ENCODE measurements at regions not wholly inside any gene's neighbourhood (a gene's known extent, or its start where the extent isn't known, plus 50 kb on each side); places are given as distances from the start of the nearest gene placed in this dataset.
A peak's percentile ranks its signal among the peaks of the same experiment; 100 is the strongest.

GRCh38 chr14:89697281-89698060 lies 257.1 kb downstream of the EFCAB11 start:
- in situ Hi-C loops (cut with MboI) (no loop called here), intact Hi-C loops (cut with micrococcal nuclease) (no loop called here)
- Histone ChIP-seq H3K9ac (ENCODE audit: insufficient read depth in 1 of 2, low read depth in 2 of 2, low read length in 2 of 2) (no peak overlapping the region), H3K79me2 (ENCODE audit: control insufficient read depth, insufficient read depth, low read length) (no peaks in the 10 kb centered on the region), H3K4me1 (replicated peaks in 1 of 2; ENCODE audit: control insufficient read depth in 2 of 2, insufficient read depth in 2 of 2, low read length in 2 of 2) (peaks cover 3 to 8% of the 10 kb centered on the region in 2 experiments; a peak in 4 of 5 replicates), H3K36me3 (ENCODE audit: control insufficient read depth, insufficient read depth, low read length) (no peaks in the 10 kb centered on the region), H3K27ac (ENCODE audit: extremely low read depth, low read depth, low read length) (no peak overlapping the region), H3K9me1 (ENCODE audit: control insufficient read depth, insufficient read depth, low read length) (no peaks in the 10 kb centered on the region), H4K20me1 (replicated peaks; ENCODE audit: control insufficient read depth, insufficient read depth, low read length) (no peaks in the 10 kb centered on the region), H3K4me2 (ENCODE audit: insufficient read depth, low read length) (no peak overlapping the region), H3K27me3 (ENCODE audit: control insufficient read depth in 2 of 2, insufficient read depth in 2 of 2, low read length in 2 of 2) (no peaks in the 10 kb centered on the region), H3K4me3 (no peak overlapping the region), H3K9me3 (replicated peaks; ENCODE audit: control insufficient read depth, insufficient read depth, low read depth, low read length) (no peaks in the 10 kb centered on the region; the same call in 1 of the 2 replicates), H2AFZ (ENCODE audit: low read depth, low read length) (no peak overlapping the region)
- no peak for ATAC-seq
- ChIA-PET POLR2A (no interaction called here), CTCF (ENCODE audit: low intra/inter-chr PET ratio) (no interaction called here)
- no peak for FAIRE-seq
- no TSS peak for BruUV-seq (replicated peaks)
- TF ChIP-seq U2AF1 (optimal IDR thresholded peaks at IDR 0.05; ENCODE audit: low read depth, low read length) (no peak), ZNF431 (CRISPR knock-in tag; IDR thresholded peaks at IDR 0.05) (peak; percentile 87)
- WGBS (ENCODE audit: insufficient coverage, low coverage, missing lambda C conversion rate) = 1% methylated on average over 8 of the region's 8 CpGs
- no peak for DNase-seq (ENCODE audit: extremely low read depth in 1 of 4, low spot score in 3 of 4)

DNA sequence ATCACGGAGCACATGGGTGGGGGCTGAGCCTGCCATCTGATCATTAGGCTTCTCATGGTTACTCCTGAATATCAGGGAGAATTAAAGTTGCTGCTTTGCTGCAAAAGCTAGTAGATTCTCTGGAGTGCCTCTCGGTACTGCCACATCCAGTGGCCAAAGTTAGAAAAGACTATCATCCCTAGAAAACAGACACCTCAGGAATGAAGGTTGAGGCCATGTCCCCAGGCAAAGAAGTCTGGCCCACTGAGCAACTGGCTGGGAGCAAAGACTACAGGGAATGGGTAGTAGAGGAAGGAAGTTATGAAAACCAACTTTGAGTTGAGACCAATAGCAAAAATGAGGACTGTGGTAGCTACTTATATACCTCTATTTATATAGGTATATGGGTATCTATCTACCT lies 258.7 kb downstream of the EFCAB11 start:
- DNase-seq (ENCODE audit: extremely low read depth in 1 of 4, low spot score in 3 of 4) (no peak), ATAC-seq (no peak), FAIRE-seq (no peak)
- ChIA-PET CTCF (ENCODE audit: low intra/inter-chr PET ratio) (no interaction called here), POLR2A (no interaction called here)
- no peaks in the 10 kb centered on the region for H3K79me2 ChIP-seq (ENCODE audit: control insufficient read depth, insufficient read depth, low read length)
- no peaks in the 10 kb centered on the region for H3K27me3 ChIP-seq (ENCODE audit: control insufficient read depth in 2 of 2, insufficient read depth in 2 of 2, low read length in 2 of 2)
- H2AFZ ChIP-seq (ENCODE audit: low read depth, low read length) = no peak overlapping the region
- intact Hi-C loops (cut with micrococcal nuclease) = no loop called here
- no peaks in the 10 kb centered on the region for H3K36me3 ChIP-seq (ENCODE audit: control insufficient read depth, insufficient read depth, low read length)
- in situ Hi-C loops (cut with MboI) = no loop called here
- H3K9ac ChIP-seq (ENCODE audit: insufficient read depth in 1 of 2, low read depth in 2 of 2, low read length in 2 of 2) = no peak overlapping the region
- H3K4me1 ChIP-seq (replicated peaks in 1 of 2; ENCODE audit: control insufficient read depth in 2 of 2, insufficient read depth in 2 of 2, low read length in 2 of 2) = no peaks in the 10 kb centered on the region
- BruUV-seq (replicated peaks) = no TSS peak
- no peak overlapping the region for H3K27ac ChIP-seq (ENCODE audit: extremely low read depth, low read depth, low read length)
- H4K20me1 ChIP-seq (replicated peaks; ENCODE audit: control insufficient read depth, insufficient read depth, low read length) = no peaks in the 10 kb centered on the region
- H3K4me2 ChIP-seq (ENCODE audit: insufficient read depth, low read length) = no peak overlapping the region
- no peaks in the 10 kb centered on the region for H3K9me1 ChIP-seq (ENCODE audit: control insufficient read depth, insufficient read depth, low read length)
- H3K9me3 ChIP-seq (replicated peaks; ENCODE audit: control insufficient read depth, insufficient read depth, low read depth, low read length) = no peaks in the 10 kb centered on the region; the same call in 1 of the 2 replicates
- 0% methylated on average over 2 of the region's 2 CpGs for WGBS (ENCODE audit: insufficient coverage, low coverage, missing lambda C conversion rate)
- no peak overlapping the region for H3K4me3 ChIP-seq
- no peak for TF ChIP-seq GABPB2 (CRISPR knock-in tag; conservative IDR thresholded peaks at IDR 0.05)
- TF ChIP-seq PRPF4 (IDR thresholded peaks at IDR 0.05; ENCODE audit: insufficient read depth, low read depth, low read length, poor library complexity, severe bottlenecking) = no peak
- no peak for TF ChIP-seq ZZZ3 (IDR thresholded peaks at IDR 0.05)
- TF ChIP-seq, protein P1, sequence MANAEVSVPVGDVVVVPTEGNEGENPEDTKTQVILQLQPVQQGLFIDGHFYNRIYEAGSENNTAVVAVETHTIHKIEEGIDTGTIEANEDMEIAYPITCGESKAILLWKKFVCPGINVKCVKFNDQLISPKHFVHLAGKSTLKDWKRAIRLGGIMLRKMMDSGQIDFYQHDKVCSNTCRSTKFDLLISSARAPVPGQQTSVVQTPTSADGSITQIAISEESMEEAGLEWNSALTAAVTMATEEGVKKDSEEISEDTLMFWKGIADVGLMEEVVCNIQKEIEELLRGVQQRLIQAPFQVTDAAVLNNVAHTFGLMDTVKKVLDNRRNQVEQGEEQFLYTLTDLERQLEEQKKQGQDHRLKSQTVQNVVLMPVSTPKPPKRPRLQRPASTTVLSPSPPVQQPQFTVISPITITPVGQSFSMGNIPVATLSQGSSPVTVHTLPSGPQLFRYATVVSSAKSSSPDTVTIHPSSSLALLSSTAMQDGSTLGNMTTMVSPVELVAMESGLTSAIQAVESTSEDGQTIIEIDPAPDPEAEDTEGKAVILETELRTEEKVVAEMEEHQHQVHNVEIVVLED (CRISPR knock-in tag; IDR thresholded peaks at IDR 0.05) = no peak
- TF ChIP-seq BRD9 (IDR thresholded peaks at IDR 0.05; ENCODE audit: low read depth, partially characterized antibody) = no peak
- no peak for TF ChIP-seq POLR2G (IDR thresholded peaks at IDR 0.05; ENCODE audit: low read depth, low read length)
- TF ChIP-seq SMARCE1 (IDR thresholded peaks at IDR 0.05) = no peak
